Common myeloid progenitor, CD34-positive (primary cell): ENCODE measurements at regions not wholly inside any gene's neighbourhood (a gene's known extent, or its start where the extent isn't known, plus 50 kb on each side); places are given as distances from the start of the nearest gene placed in this dataset.

Source experiments
- CTCF ChIA-PET: fragments of 350-600 bp; sonication (Branson Sonifier 250); formaldehyde crosslinking; loops from one replicate; lab custom pipeline; 2021; ENCODE audit warnings: antibody characterized with exemption; lab: Charles Lee
- POLR2A ChIA-PET: fragments of 350-600 bp; sonication (Branson Sonifier 250); formaldehyde crosslinking; loops from one replicate; lab custom pipeline; 2021; ENCODE audit warnings: antibody characterized with exemption; lab: Charles Lee
- DNase-seq, 3 donors: peaks; one replicate each; pipeline versions ENCODE4 v3.0.0 to v3.0.0-alpha.2; 2013
- H3K27ac ChIP-seq, 2 experiments: 1 replicate in 1 of 2; 2 replicates in 1 of 2; pipeline ENCODE4 v1.7.0; 2013; ENCODE audit warnings: inconsistent platforms in 2 of 2, low read length in 2 of 2, mild to moderate bottlenecking in 2 of 2, low read depth in 1 of 2, moderate library complexity in 1 of 2; ENCODE audit not compliant: severe bottlenecking in 2 of 2, insufficient read depth in 1 of 2, poor library complexity in 1 of 2
- H3K27me3 ChIP-seq, 5 experiments: replicated peaks in 2 of 5; 1 replicate in 3 of 5; 2 replicates in 2 of 5; pipeline versions ENCODE4 v1.6.1 to v1.7.0; 2013; ENCODE audit warnings: low read length in 4 of 5, mild to moderate bottlenecking in 2 of 5, moderate library complexity in 2 of 5, inconsistent platforms in 1 of 5; ENCODE audit not compliant: insufficient read depth in 5 of 5, control insufficient read depth in 4 of 5
- H3K36me3 ChIP-seq, 4 experiments: 1 replicate in 2 of 4; 2 replicates in 2 of 4; pipeline versions ENCODE4 v1.6.1 to v1.7.0; 2013; ENCODE audit warnings: low read length in 3 of 4, control low read depth in 1 of 4, mild to moderate bottlenecking in 1 of 4; ENCODE audit not compliant: control insufficient read depth in 4 of 4, insufficient read depth in 4 of 4
- H3K4me1 ChIP-seq, 4 experiments: 1 replicate in 3 of 4; 2 replicates in 1 of 4; pipeline versions ENCODE4 v1.6.1 to v1.7.1; 2013; ENCODE audit warnings: low read length in 3 of 4, mild to moderate bottlenecking in 3 of 4, control low read depth in 1 of 4, inconsistent platforms in 1 of 4, moderate library complexity in 1 of 4; ENCODE audit not compliant: control insufficient read depth in 4 of 4, insufficient read depth in 4 of 4; ENCODE audit errors: control extremely low read depth in 1 of 4
- H3K4me3 ChIP-seq, 7 experiments: 1 replicate in 4 of 7; 2 replicates in 3 of 7; pipeline versions ENCODE4 v1.5.1 to v1.7.0; 2013; ENCODE audit warnings: mild to moderate bottlenecking in 7 of 7, low read length in 6 of 7, moderate library complexity in 6 of 7, inconsistent platforms in 2 of 7, low read depth in 2 of 7, control low read depth in 1 of 7; ENCODE audit not compliant: insufficient read depth in 4 of 7, control insufficient read depth in 1 of 7; ENCODE audit errors: extremely low read depth in 1 of 7
- H3K9me3 ChIP-seq, 5 experiments: 1 replicate in 4 of 5; 2 replicates in 1 of 5; pipeline versions ENCODE4 v1.6.1 to v1.7.1; 2013; ENCODE audit warnings: low read length in 4 of 5, mild to moderate bottlenecking in 2 of 5, inconsistent platforms in 1 of 5, low read depth in 1 of 5, moderate library complexity in 1 of 5; ENCODE audit not compliant: control insufficient read depth in 4 of 5, insufficient read depth in 2 of 5; ENCODE audit errors: control extremely low read depth in 1 of 5
- WGBS: methylation state at CpG from one replicate; pipeline ENCODE4 v1.1.5; 2013; ENCODE audit not compliant: insufficient coverage; 5-methylcytosine and 5-hydroxymethylcytosine counted together

DNA sequence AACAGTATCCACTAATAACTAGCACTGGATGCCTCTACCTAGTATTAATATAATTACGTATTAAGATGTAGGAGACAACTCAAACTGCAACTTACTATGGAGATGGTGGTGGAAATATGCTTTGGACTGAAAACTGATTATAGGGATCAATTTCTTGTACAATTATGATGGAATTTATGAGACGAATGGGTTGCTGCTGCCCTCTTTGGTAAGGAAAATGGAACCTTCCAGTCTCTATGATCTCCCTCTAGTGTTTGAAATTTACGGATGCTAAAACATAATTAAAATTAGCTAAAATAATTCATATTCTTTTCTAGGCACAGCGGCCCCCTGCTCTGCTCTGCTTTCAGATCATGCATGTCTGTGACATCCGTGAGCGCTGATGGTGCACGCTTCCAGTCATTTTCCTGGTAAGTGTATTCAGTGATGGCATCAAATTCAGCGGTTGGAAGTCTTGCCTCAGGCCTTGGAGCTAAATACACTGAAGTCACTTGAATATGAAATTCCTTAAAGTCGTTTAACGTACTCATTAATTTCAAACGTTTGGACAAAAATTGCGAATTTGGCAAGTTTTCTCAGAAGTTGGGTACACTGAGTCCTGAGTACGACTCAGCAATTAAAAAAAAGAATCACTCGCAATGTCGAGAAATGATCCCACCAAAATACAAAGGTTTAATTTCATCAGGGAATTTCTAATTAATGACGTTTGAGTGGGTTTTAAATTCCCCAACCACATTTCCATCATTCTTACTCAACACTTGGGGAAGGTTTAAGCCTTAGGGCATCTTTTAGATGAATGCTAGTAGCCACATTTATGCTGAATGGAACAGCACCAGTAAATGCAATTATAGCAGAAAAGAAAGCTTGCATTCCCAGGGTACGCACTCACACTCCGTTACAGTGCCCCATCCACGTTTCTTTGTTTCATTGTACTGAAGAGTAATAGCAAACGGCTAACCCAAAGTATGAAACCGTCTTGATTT lies 132.6 kb downstream of the NR2F2 start:
- Histone ChIP-seq H3K27ac (no peak overlapping the region), H3K4me3 (no peak overlapping the region), H3K4me1 (no peaks in the 10 kb centered on the region), H3K27me3 (peaks cover 0 to 36% (median 3%) of the 10 kb centered on the region in 5 experiments), H3K36me3 (no peaks in the 10 kb centered on the region), H3K9me3 (no peaks in the 10 kb centered on the region)
- no peak for DNase-seq
- ChIA-PET POLR2A (no interaction called here), CTCF (no interaction called here)
- 97% methylated on average over 15 of the region's 21 CpGs for WGBS

GRCh38 chr15:96466389-96466947 lies 136.0 kb downstream of the NR2F2 start:
- no peak overlapping the region for H3K27ac ChIP-seq
- H3K9me3 ChIP-seq: no peaks in the 10 kb centered on the region
- H3K4me3 ChIP-seq: no peak overlapping the region
- DNase-seq: no peak
- H3K36me3 ChIP-seq: no peaks in the 10 kb centered on the region
- ChIA-PET CTCF (no interaction called here), POLR2A (no interaction called here)
- 94% methylated on average over 3 of the region's 4 CpGs for WGBS
- H3K27me3 ChIP-seq: peaks cover 0 to 43% (median 3%) of the 10 kb centered on the region in 5 experiments
- H3K4me1 ChIP-seq: no peaks in the 10 kb centered on the region

DNA sequence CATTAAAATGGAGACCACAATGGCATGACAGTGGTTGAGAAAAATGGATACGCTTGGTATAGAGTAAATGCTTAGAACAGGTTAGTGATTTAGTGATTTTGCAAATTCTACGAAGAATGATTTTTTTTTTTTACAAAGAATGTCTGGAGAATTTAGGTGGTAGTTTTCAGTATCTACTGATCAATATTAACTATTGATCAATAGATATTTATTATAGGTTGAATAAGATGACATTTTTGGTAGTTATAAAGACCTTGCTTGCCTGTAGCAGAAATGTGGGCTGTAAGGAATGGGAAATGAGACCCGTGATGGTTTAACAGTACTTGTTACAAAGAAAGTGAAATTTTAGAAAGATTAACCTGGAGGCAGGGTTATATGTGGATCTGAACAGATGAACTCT lies 137.5 kb downstream of the NR2F2 start:
- Histone ChIP-seq H3K27me3 (peaks cover 0 to 40% (median 3%) of the 10 kb centered on the region in 5 experiments), H3K4me3 (no peak overlapping the region), H3K27ac (no peak overlapping the region), H3K4me1 (no peaks in the 10 kb centered on the region), H3K9me3 (no peaks in the 10 kb centered on the region), H3K36me3 (no peaks in the 10 kb centered on the region)
- ChIA-PET POLR2A (no interaction called here), CTCF (no interaction called here)
- no peak for DNase-seq
- WGBS: 95% methylated on average over 2 of the region's 3 CpGs

DNA sequence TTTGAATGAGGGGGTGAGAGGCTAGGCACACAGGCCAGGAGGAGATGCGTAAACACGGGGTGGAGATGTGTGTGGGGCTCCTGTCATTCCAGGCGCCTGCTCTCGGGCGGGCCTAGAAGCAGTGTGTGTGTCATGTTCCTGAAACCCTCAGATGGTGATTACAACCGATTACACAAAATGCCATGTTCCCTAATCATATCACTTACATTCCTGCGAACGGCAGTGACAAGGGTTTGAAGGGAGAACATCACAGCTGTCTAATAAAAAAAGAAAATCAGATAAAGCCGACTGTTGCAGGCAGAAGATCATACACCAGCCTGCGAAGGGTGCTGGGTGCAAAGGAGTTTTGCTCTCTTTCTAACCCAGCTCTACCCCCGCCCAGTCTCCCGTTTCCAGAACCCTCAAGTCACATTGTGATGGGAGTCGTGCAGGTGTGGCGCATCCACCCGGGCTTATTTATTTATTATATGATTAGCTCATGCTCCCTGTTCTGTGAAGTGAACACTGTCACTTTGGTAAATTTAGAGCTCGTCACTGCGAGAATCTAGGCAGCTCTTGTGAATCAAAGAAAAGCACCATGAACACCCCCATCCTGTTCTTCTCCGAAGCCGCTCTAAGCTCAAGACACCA lies 140.3 kb downstream of the NR2F2 start:
- Histone ChIP-seq H3K4me1 (no peaks in the 10 kb centered on the region), H3K9me3 (no peaks in the 10 kb centered on the region), H3K27me3 (peaks cover 0 to 33% (median 3%) of the 10 kb centered on the region in 5 experiments), H3K36me3 (no peaks in the 10 kb centered on the region), H3K27ac (no peak overlapping the region), H3K4me3 (no peak overlapping the region)
- 88% methylated on average over 10 of the region's 19 CpGs for WGBS
- ChIA-PET POLR2A (no interaction called here), CTCF (no interaction called here)
- no peak for DNase-seq

- Histone ChIP-seq H3K27me3 (peaks cover 0 to 23% (median 0%) of the 10 kb centered on the region in 5 experiments), H3K9me3 (no peaks in the 10 kb centered on the region), H3K4me1 (no peaks in the 10 kb centered on the region), H3K4me3 (no peak overlapping the region), H3K27ac (no peak overlapping the region), H3K36me3 (no peaks in the 10 kb centered on the region)
- no peak for DNase-seq
- ChIA-PET POLR2A (no interaction called here), CTCF (no interaction called here)
- 100% methylated on average over 2 of the region's 3 CpGs for WGBS
Measured at GRCh38 chr15:96472681-96473080, 142.2 kb downstream of the NR2F2 start.

GRCh38 chr15:96473556-96473955 lies 143.1 kb downstream of the NR2F2 start:
- H3K36me3 ChIP-seq: no peaks in the 10 kb centered on the region
- no peak overlapping the region for H3K4me3 ChIP-seq
- no peaks in the 10 kb centered on the region for H3K9me3 ChIP-seq
- ChIA-PET POLR2A (no interaction called here), CTCF (no interaction called here)
- 93% methylated on average over 3 of the region's 5 CpGs for WGBS
- no peak overlapping the region for H3K27ac ChIP-seq
- DNase-seq: no peak
- H3K4me1 ChIP-seq: no peaks in the 10 kb centered on the region
- H3K27me3 ChIP-seq: peaks cover 0 to 17% (median 0%) of the 10 kb centered on the region in 5 experiments

- Histone ChIP-seq H3K4me3 (no peak overlapping the region), H3K27me3 (peaks cover 0 to 16% (median 0%) of the 10 kb centered on the region in 5 experiments), H3K4me1 (no peaks in the 10 kb centered on the region), H3K9me3 (no peaks in the 10 kb centered on the region), H3K27ac (no peak overlapping the region), H3K36me3 (no peaks in the 10 kb centered on the region)
- WGBS: no CpG with 5 or more reads among the region's 5 CpGs
- POLR2A ChIA-PET: no interaction called here
- DNase-seq: no peak
- CTCF ChIA-PET: no interaction called here
Measured at GRCh38 chr15:96474231-96474664, 143.7 kb downstream of the NR2F2 start.
